Dendritic cell treated with granulocyte-macrophage colony-stimulating factor and Interleukin-4, amounts not matched to agents 40 ng/mL and 50 ng/mL, for 4 days (primary cell): ENCODE measurements at regions not wholly inside any gene's neighbourhood (a gene's known extent, or its start where the extent isn't known, plus 50 kb on each side); places are given as distances from the start of the nearest gene placed in this dataset.

Source experiments
- H3K27ac Mint-ChIP-seq: one replicate; pipeline ENCODE4 v1.8.0; 2022; ENCODE audit warnings: mild to moderate bottlenecking, mixed read lengths
- H3K27me3 Mint-ChIP-seq: one replicate; pipeline ENCODE4 v1.8.0; 2022; ENCODE audit warnings: mild to moderate bottlenecking, mixed read lengths
- H3K36me3 Mint-ChIP-seq: one replicate; pipeline ENCODE4 v1.8.0; 2022; ENCODE audit warnings: low read depth, mixed read lengths
- H3K4me1 Mint-ChIP-seq: one replicate; pipeline ENCODE4 v1.8.0; 2022; ENCODE audit warnings: low read depth, mixed read lengths
- H3K4me3 Mint-ChIP-seq: one replicate; pipeline ENCODE4 v1.8.0; 2022; ENCODE audit warnings: mild to moderate bottlenecking, moderate library complexity, mixed read lengths
- H3K9me3 Mint-ChIP-seq: one replicate; pipeline ENCODE4 v1.8.0; 2022; ENCODE audit warnings: mixed read lengths
- intact Hi-C: fragments of 100-400 bp; cut with micrococcal nuclease; formaldehyde crosslinking; loops from one replicate; pipeline ENCODE4 v1.15.0; 2022

DNA sequence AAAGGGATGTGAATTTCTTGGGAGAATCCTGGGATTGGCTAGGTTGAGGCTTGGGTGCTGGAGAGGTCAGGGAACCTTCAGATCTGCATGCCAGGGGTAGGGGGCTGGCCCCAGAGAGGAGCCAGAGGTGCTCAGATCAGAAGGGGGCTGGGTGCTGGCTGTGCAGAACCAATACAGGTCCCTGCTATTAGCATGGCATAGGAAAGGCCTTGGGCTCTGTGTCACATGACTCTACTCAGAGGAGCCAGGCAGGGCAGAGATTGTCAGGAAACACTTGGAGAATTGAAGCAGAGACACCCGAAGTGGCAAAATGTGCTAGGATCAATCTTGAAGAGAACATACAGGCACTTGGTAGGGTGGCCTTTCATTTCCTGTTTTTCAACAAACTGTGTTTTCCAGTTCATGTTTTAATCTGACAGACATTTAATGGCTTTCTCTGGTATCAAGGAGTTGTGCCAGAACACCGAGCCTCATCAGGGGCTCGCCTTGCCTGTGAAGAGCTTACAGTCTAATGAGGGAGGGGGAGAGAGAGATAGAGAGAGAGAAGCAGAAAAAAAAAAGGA lies 498.9 kb downstream of the RPS24 start:
- no peaks in the 10 kb centered on the region for H3K36me3 Mint-ChIP-seq
- intact Hi-C loops, result no loop called here
- H3K9me3 Mint-ChIP-seq, result no peaks in the 10 kb centered on the region
- peaks cover 23% of the 10 kb centered on the region for H3K4me1 Mint-ChIP-seq
- peaks cover 5% of the 10 kb centered on the region for H3K27me3 Mint-ChIP-seq
- no peak overlapping the region for H3K4me3 Mint-ChIP-seq
- H3K27ac Mint-ChIP-seq, result peak overlapping the region; percentile 48

GRCh38 chr10:78533098-78533497 lies 499.4 kb downstream of the RPS24 start:
- Mint-ChIP-seq H3K4me3 (no peak overlapping the region), H3K4me1 (peaks cover 23% of the 10 kb centered on the region), H3K27me3 (peaks cover 5% of the 10 kb centered on the region), H3K9me3 (no peaks in the 10 kb centered on the region), H3K27ac (peak overlapping the region; percentile 48), H3K36me3 (no peaks in the 10 kb centered on the region)
- intact Hi-C loops, result no loop called here

DNA sequence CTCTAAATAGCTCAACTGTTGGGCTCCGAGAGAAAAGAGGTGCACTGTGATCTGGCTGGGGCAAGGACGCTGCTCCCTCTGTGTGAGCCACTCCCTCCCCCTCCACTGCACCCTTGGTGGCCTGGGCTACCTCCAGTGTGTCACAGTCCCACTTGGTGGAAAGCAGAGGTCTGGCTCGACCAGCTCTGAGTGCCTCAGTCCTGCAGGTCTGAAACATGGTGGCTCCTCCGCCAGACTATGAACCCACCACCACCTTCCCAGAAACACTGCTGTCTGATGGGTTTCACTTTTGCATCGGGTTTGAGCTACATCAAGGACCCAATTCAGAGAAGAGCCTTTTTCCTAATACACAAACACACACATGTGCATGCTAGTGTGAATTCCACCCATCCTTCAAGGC lies 500.1 kb downstream of the RPS24 start:
- Mint-ChIP-seq H3K36me3 (no peaks in the 10 kb centered on the region), H3K9me3 (no peaks in the 10 kb centered on the region), H3K4me3 (no peak overlapping the region), H3K4me1 (peaks cover 23% of the 10 kb centered on the region), H3K27me3 (peaks cover 5% of the 10 kb centered on the region), H3K27ac (no peak overlapping the region)
- intact Hi-C loops, result no loop called here

DNA sequence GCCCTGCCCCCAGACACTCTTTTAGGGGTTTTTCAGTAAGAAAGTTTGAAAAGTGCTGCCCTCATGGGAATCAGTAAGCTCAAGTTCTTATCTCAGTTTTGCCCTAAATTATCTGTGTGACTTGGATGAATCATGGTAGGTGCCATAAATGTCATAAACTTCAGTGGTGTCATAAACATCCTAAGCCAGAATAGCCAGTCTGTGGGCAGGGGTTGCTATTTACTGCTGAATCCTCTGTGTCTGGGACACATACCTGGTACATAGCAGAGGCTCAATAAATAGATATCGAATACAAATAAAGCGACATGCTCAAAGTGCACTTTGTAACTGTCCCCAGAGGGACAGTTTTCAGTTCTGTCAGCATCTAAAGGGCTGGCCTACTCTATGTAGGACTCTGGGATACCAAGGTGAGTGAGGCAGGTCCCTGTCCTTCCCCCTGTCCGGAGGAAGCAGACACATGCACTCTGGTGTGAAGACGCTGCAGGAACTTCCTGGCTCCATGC lies 502.1 kb downstream of the RPS24 start:
- Mint-ChIP-seq H3K9me3 (no peaks in the 10 kb centered on the region), H3K4me1 (peaks cover 30% of the 10 kb centered on the region), H3K4me3 (no peak overlapping the region), H3K36me3 (no peaks in the 10 kb centered on the region), H3K27me3 (peaks cover 7% of the 10 kb centered on the region), H3K27ac (no peak overlapping the region)
- intact Hi-C loops, result no loop called here

- no peak overlapping the region for H3K27ac Mint-ChIP-seq
- intact Hi-C loops, result no loop called here
- H3K36me3 Mint-ChIP-seq, result no peaks in the 10 kb centered on the region
- peaks cover 35% of the 10 kb centered on the region for H3K4me1 Mint-ChIP-seq
- peaks cover 5% of the 10 kb centered on the region for H3K27me3 Mint-ChIP-seq
- no peak overlapping the region for H3K4me3 Mint-ChIP-seq
- H3K9me3 Mint-ChIP-seq, result no peaks in the 10 kb centered on the region
These were observed 503.4 kb downstream of the RPS24 start for GRCh38 chr10:78537018-78537417.

GRCh38 chr10:78539247-78539766 lies 505.6 kb downstream of the RPS24 start:
- Mint-ChIP-seq H3K4me1 (peaks cover 29% of the 10 kb centered on the region), H3K27me3 (peaks cover 4% of the 10 kb centered on the region), H3K4me3 (no peak overlapping the region), H3K9me3 (no peaks in the 10 kb centered on the region), H3K36me3 (no peaks in the 10 kb centered on the region), H3K27ac (no peak overlapping the region)
- intact Hi-C loops, result no loop called here

GRCh38 chr10:78540355-78541076 lies 506.9 kb downstream of the RPS24 start:
- no peaks in the 10 kb centered on the region for H3K9me3 Mint-ChIP-seq
- H3K4me3 Mint-ChIP-seq, result no peak overlapping the region
- no peak overlapping the region for H3K27ac Mint-ChIP-seq
- H3K36me3 Mint-ChIP-seq, result no peaks in the 10 kb centered on the region
- peaks cover 29% of the 10 kb centered on the region for H3K4me1 Mint-ChIP-seq
- H3K27me3 Mint-ChIP-seq, result peaks cover 4% of the 10 kb centered on the region
- intact Hi-C loops, result no loop called here

DNA sequence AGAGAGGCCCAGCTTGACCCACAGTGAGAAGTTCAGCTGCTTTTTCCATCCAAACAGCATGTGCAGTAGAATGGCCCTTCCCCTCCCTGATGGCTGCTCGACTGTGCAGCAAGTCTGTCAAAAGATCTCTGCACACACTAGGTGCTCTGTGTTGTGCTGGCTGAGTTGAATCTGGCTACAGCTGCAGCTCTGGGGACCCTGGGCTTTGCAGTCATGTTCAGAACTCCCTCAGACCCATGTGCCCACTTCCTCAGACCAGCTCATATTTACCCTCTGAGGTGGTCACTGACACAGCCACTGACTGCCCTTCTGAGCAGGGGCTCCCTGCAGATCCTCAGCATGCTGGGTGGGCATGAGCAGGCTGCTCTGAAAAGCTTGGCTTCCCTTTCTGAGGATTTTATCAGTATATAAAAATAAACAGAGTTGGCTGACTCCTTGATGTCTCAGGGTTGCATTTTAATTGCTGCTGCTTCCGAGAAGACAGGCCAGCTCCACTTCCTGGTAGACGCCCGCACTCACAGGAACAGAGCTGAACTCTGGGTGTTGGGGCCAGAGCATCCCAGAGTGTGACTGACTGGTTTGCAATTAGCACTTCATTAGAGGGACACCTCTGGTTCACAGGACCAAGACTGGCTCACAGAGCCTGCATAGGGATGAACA lies 507.9 kb downstream of the RPS24 start:
- H3K4me1 Mint-ChIP-seq, result peaks cover 29% of the 10 kb centered on the region
- H3K4me3 Mint-ChIP-seq, result no peak overlapping the region

GRCh38 chr10:78542141-78542489 lies 508.5 kb downstream of the RPS24 start:
- intact Hi-C loops, result no loop called here
- Mint-ChIP-seq H3K27me3 (peaks cover 4% of the 10 kb centered on the region), H3K9me3 (no peaks in the 10 kb centered on the region), H3K4me3 (no peak overlapping the region), H3K4me1 (peaks cover 29% of the 10 kb centered on the region), H3K27ac (no peak overlapping the region), H3K36me3 (no peaks in the 10 kb centered on the region)

More for the DNA sequence above, 507.9 kb downstream of the RPS24 start:
- Mint-ChIP-seq H3K27ac (no peak overlapping the region), H3K9me3 (no peaks in the 10 kb centered on the region), H3K36me3 (no peaks in the 10 kb centered on the region), H3K27me3 (peaks cover 4% of the 10 kb centered on the region)
- intact Hi-C loops, result no loop called here

- Mint-ChIP-seq H3K27me3 (peaks cover 4% of the 10 kb centered on the region), H3K4me1 (peaks cover 29% of the 10 kb centered on the region), H3K27ac (peak overlapping the region; percentile 1), H3K9me3 (no peaks in the 10 kb centered on the region), H3K36me3 (no peaks in the 10 kb centered on the region), H3K4me3 (no peak overlapping the region)
- intact Hi-C loops, result no loop called here
These were observed 508.9 kb downstream of the RPS24 start for GRCh38 chr10:78542521-78542920.

- H3K36me3 Mint-ChIP-seq, result no peaks in the 10 kb centered on the region
- peaks cover 35% of the 10 kb centered on the region for H3K4me1 Mint-ChIP-seq
- H3K27ac Mint-ChIP-seq, result peak overlapping the region; percentile 1
- intact Hi-C loops, result no loop called here
- no peak overlapping the region for H3K4me3 Mint-ChIP-seq
- peaks cover 11% of the 10 kb centered on the region for H3K27me3 Mint-ChIP-seq
- no peaks in the 10 kb centered on the region for H3K9me3 Mint-ChIP-seq
These were observed 509.5 kb downstream of the RPS24 start for GRCh38 chr10:78543031-78543748.

- H3K4me1 Mint-ChIP-seq, result peaks cover 42% of the 10 kb centered on the region
- no peak overlapping the region for H3K27ac Mint-ChIP-seq
- H3K4me3 Mint-ChIP-seq, result no peak overlapping the region
- intact Hi-C loops, result no loop called here
- no peaks in the 10 kb centered on the region for H3K9me3 Mint-ChIP-seq
- H3K36me3 Mint-ChIP-seq, result no peaks in the 10 kb centered on the region
- H3K27me3 Mint-ChIP-seq, result peaks cover 12% of the 10 kb centered on the region
These were observed 510.2 kb downstream of the RPS24 start for GRCh38 chr10:78543749-78544362.

DNA sequence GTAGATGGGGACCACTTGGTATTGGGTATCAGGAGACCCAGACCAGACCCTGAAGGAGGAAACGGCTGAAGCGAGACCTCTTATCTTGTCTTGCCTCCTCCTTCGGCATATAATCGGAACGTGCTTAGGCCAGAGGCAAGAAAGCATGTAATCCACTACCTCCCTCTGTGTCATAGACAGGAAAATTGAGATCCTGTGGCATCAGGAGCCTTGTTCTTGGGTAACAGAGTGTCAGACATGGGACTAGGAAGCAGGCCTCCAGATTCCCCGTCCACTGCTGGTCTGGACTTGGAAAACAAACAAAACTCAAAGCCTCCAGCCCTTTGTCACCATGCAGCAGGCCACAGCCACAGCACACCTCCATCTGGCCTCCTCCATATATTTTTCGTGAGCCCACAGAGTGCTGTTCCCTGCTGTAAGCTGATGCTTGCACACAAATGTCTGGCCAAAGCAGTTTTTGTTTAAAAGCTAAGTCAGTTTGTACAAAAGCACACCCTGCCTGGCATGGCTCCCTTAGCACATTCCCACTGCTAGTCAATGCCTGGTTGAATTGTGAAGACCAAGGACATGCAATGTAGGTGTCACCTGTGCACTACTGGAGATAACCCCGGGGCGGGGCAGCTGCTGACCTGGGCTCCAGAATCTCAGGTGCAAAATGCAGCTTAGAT lies 510.9 kb downstream of the RPS24 start:
- Mint-ChIP-seq H3K36me3 (no peaks in the 10 kb centered on the region), H3K9me3 (no peaks in the 10 kb centered on the region), H3K4me1 (peaks cover 49% of the 10 kb centered on the region), H3K27ac (no peak overlapping the region), H3K4me3 (no peak overlapping the region), H3K27me3 (peaks cover 8% of the 10 kb centered on the region)
- intact Hi-C loops, result no loop called here
